ENCODE measurements at regions not wholly inside any gene's neighbourhood (a gene's known extent, or its start where the extent isn't known, plus 50 kb on each side); places are given as distances from the start of the nearest gene placed in this dataset.
A peak's percentile ranks its signal among the peaks of the same experiment; 100 is the strongest.

- POLR2A ChIA-PET: interaction anchor here (1.0 kb wide), 1 partner anchor 19 kb away, joined by 3 read pairs; no protein-coding TSS in a partner anchor
- no peaks in the 10 kb centered on the region for H3K36me3 ChIP-seq (ENCODE audit: insufficient read depth, low read length)
- H3K79me2 ChIP-seq (ENCODE audit: insufficient read depth, low read depth, low read length): no peaks in the 10 kb centered on the region
- DNase-seq (ENCODE audit: low spot score): no peak
- H3K4me1 ChIP-seq (ENCODE audit: insufficient read depth, low read length, poor library complexity, severe bottlenecking): peaks cover 17% of the 10 kb centered on the region
- H3K4me3 ChIP-seq (ENCODE audit: low read depth, low read length, poor library complexity, severe bottlenecking): no peak overlapping the region
- no peaks in the 10 kb centered on the region for H4K20me1 ChIP-seq (ENCODE audit: insufficient read depth, low read length)
- no peak overlapping the region for H3K4me2 ChIP-seq (ENCODE audit: low read length)
- intact Hi-C loops (cut with micrococcal nuclease; ENCODE audit: unreplicated experiment): no loop called here
- CTCF ChIA-PET (ENCODE audit: unreplicated experiment): no interaction called here
- H3K9me3 ChIP-seq (ENCODE audit: low read length): no peaks in the 10 kb centered on the region
- no TSS peak for BruUV-seq (replicated peaks)
- TF ChIP-seq CTCF (conservative IDR thresholded peaks at IDR 0.05; ENCODE audit: low read length) (no peak), EZH2phosphoT487 (IDR thresholded peaks at IDR 0.05; ENCODE audit: borderline replicate concordance, low read depth, low read length) (no peak)
- H3K27ac ChIP-seq (ENCODE audit: low read depth, low read length, poor library complexity, severe bottlenecking): no peak overlapping the region
- no peaks in the 10 kb centered on the region for H3K9me2 ChIP-seq (ENCODE audit: insufficient read depth, low read length)
- H2AFZ ChIP-seq (ENCODE audit: low read length): peak overlapping the region; percentile 39; the same call in 1 of the 2 replicates
Observed at GRCh38 chr4:10740891-10741620, 56.5 kb upstream of the CLNK start.

- H3K4me1 ChIP-seq (ENCODE audit: insufficient read depth, low read length, poor library complexity, severe bottlenecking): peaks cover 17% of the 10 kb centered on the region
- ChIA-PET CTCF (ENCODE audit: unreplicated experiment) (no interaction called here), POLR2A (interaction anchor here (0.5 to 1.0 kb wide), 2 partner anchors 12 to 18 kb away, joined by 3 read pairs; no protein-coding TSS in a partner anchor)
- no peaks in the 10 kb centered on the region for H4K20me1 ChIP-seq (ENCODE audit: insufficient read depth, low read length)
- H3K4me3 ChIP-seq (ENCODE audit: low read depth, low read length, poor library complexity, severe bottlenecking): no peak overlapping the region
- H3K9me3 ChIP-seq (ENCODE audit: low read length): no peaks in the 10 kb centered on the region
- no peak for DNase-seq (ENCODE audit: low spot score)
- no peaks in the 10 kb centered on the region for H3K79me2 ChIP-seq (ENCODE audit: insufficient read depth, low read depth, low read length)
- no peak overlapping the region for H3K27ac ChIP-seq (ENCODE audit: low read depth, low read length, poor library complexity, severe bottlenecking)
- H3K36me3 ChIP-seq (ENCODE audit: insufficient read depth, low read length): no peaks in the 10 kb centered on the region
- BruUV-seq (replicated peaks): no TSS peak
- H3K9me2 ChIP-seq (ENCODE audit: insufficient read depth, low read length): no peaks in the 10 kb centered on the region
- peak overlapping the region; percentile 39; the same call in 1 of the 2 replicates for H2AFZ ChIP-seq (ENCODE audit: low read length)
- no peak overlapping the region for H3K4me2 ChIP-seq (ENCODE audit: low read length)
- no peak for TF ChIP-seq EZH2phosphoT487 (IDR thresholded peaks at IDR 0.05; ENCODE audit: borderline replicate concordance, low read depth, low read length)
- no peak for TF ChIP-seq CTCF (conservative IDR thresholded peaks at IDR 0.05; ENCODE audit: low read length)
- intact Hi-C loops (cut with micrococcal nuclease; ENCODE audit: unreplicated experiment): no loop called here
Observed at GRCh38 chr4:10740251-10740650, 55.7 kb upstream of the CLNK start.

GRCh38 chr4:10738826-10739489 is 54.4 kb upstream of the CLNK start:
- Histone ChIP-seq H3K4me3 (ENCODE audit: low read depth, low read length, poor library complexity, severe bottlenecking) (no peak overlapping the region), H3K4me1 (ENCODE audit: insufficient read depth, low read length, poor library complexity, severe bottlenecking) (peaks cover 17% of the 10 kb centered on the region), H3K9me3 (ENCODE audit: low read length) (no peaks in the 10 kb centered on the region), H3K79me2 (ENCODE audit: insufficient read depth, low read depth, low read length) (no peaks in the 10 kb centered on the region), H3K36me3 (ENCODE audit: insufficient read depth, low read length) (no peaks in the 10 kb centered on the region), H3K27ac (ENCODE audit: low read depth, low read length, poor library complexity, severe bottlenecking) (no peak overlapping the region), H2AFZ (ENCODE audit: low read length) (no peak overlapping the region), H4K20me1 (ENCODE audit: insufficient read depth, low read length) (no peaks in the 10 kb centered on the region), H3K9me2 (ENCODE audit: insufficient read depth, low read length) (no peaks in the 10 kb centered on the region), H3K4me2 (ENCODE audit: low read length) (no peak overlapping the region)
- ChIA-PET POLR2A (no interaction called here), CTCF (ENCODE audit: unreplicated experiment) (no interaction called here)
- no TSS peak for BruUV-seq (replicated peaks)
- TF ChIP-seq CTCF (conservative IDR thresholded peaks at IDR 0.05; ENCODE audit: low read length) (no peak), EZH2phosphoT487 (IDR thresholded peaks at IDR 0.05; ENCODE audit: borderline replicate concordance, low read depth, low read length) (no peak)
- DNase-seq (ENCODE audit: low spot score): no peak
- intact Hi-C loops (cut with micrococcal nuclease; ENCODE audit: unreplicated experiment): no loop called here
